Lower leg skin (tissue), 4 donors: ENCODE measurements at regions not wholly inside any gene's neighbourhood (a gene's known extent, or its start where the extent isn't known, plus 50 kb on each side); places are given as distances from the start of the nearest gene placed in this dataset.

Experiments
- DNase-seq, 2 donors: peaks; one replicate each; pipeline ENCODE4 v3.0.0-alpha.2; 2019; ENCODE audit warnings: low spot score in 2 of 2
- H3K4me3 ChIP-seq: fragments of 200-600 bp; sonication (generic); 2 replicates; pipeline ENCODE4 v1.5.1; 2017; ENCODE audit warnings: mild to moderate bottlenecking, low read depth; ENCODE audit not compliant: poor library complexity, severe bottlenecking
- POLR2A ChIP-seq, 2 donors: fragments of 450-650 bp; IDR thresholded peaks; one replicate each; pipeline ENCODE4 v1.6.1; 2016 to 2017; ENCODE audit warnings: antibody characterized with exemption in 2 of 2, mild to moderate bottlenecking in 1 of 2, moderate library complexity in 1 of 2
- WGBS, 2 donors: methylation state at CpG; one replicate each; pipeline ENCODE4 v1.1.5; 2018; 5-methylcytosine and 5-hydroxymethylcytosine counted together
- intact Hi-C: fragments of 100-400 bp; cut with DNase I; formaldehyde crosslinking; loops from one replicate; pipeline ENCODE4 v1.15.0; 2023; ENCODE audit warnings: low total_unique reads
- TF ChIP-seq, protein P1 (sequence below), 3 donors: fragments of 450-650 bp; IDR thresholded peaks; one replicate each; pipeline ENCODE4 v1.5.1; 2016; ENCODE audit warnings: antibody characterized with exemption in 3 of 3, mild to moderate bottlenecking in 3 of 3, moderate library complexity in 2 of 3

DNA sequence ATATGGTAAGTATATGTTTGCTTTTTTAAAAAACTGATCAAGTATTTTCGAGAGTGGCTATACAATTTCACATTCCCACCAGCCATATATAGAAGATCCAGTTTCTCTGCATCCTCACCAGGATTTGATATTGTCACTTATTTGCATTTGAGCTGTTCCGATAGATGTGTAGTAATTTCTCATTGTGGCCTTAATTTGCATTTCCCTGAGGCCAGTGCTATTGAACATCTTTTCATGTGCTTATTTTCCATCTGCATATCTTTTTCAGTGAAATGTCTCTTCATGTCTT is 72.9 kb upstream of the VASH1 start:
- WGBS, 2 donors: 79 to 81% methylated on average over 2 of the region's 2 CpGs
- intact Hi-C loops: no loop called here
- no peak for TF ChIP-seq POLR2A (IDR thresholded peaks at IDR 0.05)
- TF ChIP-seq, protein P1, sequence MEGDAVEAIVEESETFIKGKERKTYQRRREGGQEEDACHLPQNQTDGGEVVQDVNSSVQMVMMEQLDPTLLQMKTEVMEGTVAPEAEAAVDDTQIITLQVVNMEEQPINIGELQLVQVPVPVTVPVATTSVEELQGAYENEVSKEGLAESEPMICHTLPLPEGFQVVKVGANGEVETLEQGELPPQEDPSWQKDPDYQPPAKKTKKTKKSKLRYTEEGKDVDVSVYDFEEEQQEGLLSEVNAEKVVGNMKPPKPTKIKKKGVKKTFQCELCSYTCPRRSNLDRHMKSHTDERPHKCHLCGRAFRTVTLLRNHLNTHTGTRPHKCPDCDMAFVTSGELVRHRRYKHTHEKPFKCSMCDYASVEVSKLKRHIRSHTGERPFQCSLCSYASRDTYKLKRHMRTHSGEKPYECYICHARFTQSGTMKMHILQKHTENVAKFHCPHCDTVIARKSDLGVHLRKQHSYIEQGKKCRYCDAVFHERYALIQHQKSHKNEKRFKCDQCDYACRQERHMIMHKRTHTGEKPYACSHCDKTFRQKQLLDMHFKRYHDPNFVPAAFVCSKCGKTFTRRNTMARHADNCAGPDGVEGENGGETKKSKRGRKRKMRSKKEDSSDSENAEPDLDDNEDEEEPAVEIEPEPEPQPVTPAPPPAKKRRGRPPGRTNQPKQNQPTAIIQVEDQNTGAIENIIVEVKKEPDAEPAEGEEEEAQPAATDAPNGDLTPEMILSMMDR (IDR thresholded peaks at IDR 0.05): no peak
- DNase-seq: no peak
- no peak overlapping the region for H3K4me3 ChIP-seq

DNA sequence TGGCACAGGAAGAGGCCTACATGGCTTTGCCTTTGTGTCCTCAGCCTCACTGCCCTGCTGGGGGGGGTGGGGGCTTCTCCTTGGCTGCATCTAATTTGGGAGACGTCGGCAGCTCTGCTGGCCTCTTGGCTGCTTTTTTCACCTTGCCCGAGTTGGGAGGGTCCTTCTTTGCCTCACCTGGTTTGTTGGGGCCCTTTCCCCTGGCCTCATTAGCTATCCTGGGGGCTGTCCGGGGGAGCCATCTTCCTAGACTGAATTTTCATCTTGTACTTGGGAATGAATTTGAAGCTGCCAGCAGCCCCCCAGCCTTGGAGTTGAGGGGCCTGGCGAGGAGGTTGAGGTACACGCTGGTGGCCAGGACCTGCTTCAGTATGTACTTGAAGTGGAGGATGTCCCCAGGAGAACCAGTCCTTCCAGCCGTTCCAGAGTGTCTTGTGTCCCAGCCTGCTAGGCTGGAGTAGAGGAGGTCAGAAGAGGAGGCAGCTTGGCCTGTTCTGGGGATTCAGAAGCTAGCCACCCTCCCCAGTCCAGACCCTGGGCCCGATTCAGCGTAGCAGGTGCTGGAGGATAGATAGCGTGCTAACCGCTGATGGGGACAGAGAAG is 70.7 kb upstream of the VASH1 start:
- WGBS, 2 donors: 89 to 91% methylated on average over 11 of the region's 11 CpGs
- TF ChIP-seq, protein P1 (IDR thresholded peaks at IDR 0.05): no peak
- no peak for TF ChIP-seq POLR2A (IDR thresholded peaks at IDR 0.05)
- intact Hi-C loops: no loop called here
- DNase-seq: no peak
- no peak overlapping the region for H3K4me3 ChIP-seq

DNA sequence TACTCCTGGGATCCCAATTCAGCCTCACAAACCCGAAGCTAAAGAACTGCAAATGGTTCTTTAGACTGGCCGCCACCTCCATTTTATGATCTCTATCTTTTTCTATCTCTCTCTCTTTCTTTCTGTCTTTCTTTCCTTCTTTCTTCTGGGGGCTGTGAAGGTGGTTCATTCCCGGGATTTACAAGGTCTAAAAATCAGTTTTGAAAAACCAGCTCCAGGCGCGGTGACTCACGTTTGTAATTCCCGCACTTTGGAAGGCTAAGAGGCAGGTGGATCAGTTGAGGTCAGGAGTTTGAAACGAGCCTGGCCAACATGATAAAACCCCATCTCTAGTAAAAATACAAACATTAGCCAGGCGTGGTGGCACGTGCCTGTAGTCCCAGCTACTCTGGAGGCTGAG is 67.2 kb upstream of the VASH1 start:
- no peak overlapping the region for H3K4me3 ChIP-seq
- WGBS, 2 donors: 75 to 76% methylated on average over 10 of the region's 10 CpGs
- no peak for TF ChIP-seq POLR2A (IDR thresholded peaks at IDR 0.05)
- TF ChIP-seq, protein P1 (IDR thresholded peaks at IDR 0.05): no peak
- intact Hi-C loops: no loop called here
- DNase-seq: no peak

DNA sequence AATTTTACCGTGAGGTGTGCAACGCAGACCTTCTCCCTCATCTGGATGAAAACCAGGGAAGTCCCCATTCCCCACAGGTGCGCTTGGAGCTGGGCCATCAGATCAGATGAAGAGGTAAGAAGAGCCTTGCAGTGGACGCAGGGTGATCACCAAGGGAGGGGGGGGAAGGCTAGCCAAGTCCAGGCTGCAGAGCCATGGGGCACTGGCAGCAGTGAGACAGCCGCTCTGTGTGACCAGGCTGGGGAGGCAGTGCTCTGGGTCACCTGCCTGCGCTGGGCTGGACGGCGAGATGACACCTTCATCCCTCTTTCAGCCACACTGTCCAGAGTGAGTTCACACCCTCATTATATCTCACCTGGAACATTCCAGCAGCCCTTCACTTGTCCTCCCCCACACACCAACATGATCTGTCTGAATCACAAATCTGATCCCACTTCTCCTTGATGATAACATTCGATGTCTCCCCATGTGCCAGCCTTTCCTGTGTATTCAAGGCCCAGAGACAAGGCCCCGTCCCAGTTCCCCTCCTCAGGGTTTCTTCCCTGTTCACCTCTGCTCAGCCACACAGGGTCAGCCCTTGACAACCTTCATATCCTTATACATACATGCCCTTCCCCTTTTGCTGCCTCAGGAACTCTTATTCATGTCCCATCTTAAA is 65.9 kb upstream of the VASH1 start:
- DNase-seq: peak in 1 of 2 donors; percentile 32
- TF ChIP-seq, protein P1 (IDR thresholded peaks at IDR 0.05): no peak
- TF ChIP-seq POLR2A (IDR thresholded peaks at IDR 0.05): no peak
- 90 to 93% methylated on average over 10 of the region's 10 CpGs for WGBS, 2 donors
- no peak overlapping the region for H3K4me3 ChIP-seq
- intact Hi-C loops: no loop called here

DNA sequence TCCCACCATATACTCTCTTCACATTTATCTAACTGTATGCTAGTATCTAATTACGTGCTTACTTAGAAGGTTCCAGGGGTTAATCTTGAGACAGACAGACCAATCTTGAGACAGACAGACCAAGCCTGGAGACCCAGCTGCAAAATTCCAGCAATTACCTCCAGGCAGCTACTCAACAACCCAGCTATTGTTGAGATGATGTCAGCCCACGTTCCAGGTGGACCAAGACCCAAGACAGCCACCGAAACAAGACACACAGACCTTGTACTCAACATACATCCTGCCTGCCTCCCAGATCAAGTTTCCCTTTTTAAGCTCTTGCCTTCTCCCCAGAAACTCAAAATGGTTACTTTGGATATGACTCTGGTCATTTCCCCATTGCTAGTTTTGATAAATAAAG is 64.9 kb upstream of the VASH1 start:
- 77 to 87% methylated on average over 3 of the region's 3 CpGs for WGBS, 2 donors
- H3K4me3 ChIP-seq: no peak overlapping the region
- peak in 1 of 2 donors; percentile 17 for DNase-seq
- intact Hi-C loops: no loop called here
- no peak for TF ChIP-seq POLR2A (IDR thresholded peaks at IDR 0.05)
- TF ChIP-seq, protein P1 (IDR thresholded peaks at IDR 0.05): no peak

DNA sequence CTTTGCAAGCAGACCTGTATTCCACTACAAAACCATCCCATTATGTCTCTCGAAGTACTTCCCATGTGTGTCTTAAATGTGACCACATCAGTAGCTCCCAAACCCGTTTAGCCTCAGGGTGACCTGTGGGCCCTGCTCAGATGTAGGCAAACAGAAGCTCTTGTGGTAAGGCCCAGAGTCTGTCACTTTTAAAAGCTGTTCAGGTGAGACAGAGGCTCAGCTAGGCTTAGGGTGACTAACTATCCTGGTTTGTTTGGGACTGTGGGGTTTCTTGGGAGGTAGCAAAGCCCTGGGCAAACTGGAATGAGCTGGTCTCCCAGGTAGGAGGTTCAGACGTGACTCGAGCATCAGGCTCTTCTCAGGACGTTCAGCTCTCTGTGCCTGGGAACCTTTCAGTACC is 64.5 kb upstream of the VASH1 start:
- 72 to 73% methylated on average over 5 of the region's 5 CpGs for WGBS, 2 donors
- no peak overlapping the region for H3K4me3 ChIP-seq
- TF ChIP-seq POLR2A (IDR thresholded peaks at IDR 0.05): no peak
- TF ChIP-seq, protein P1 (IDR thresholded peaks at IDR 0.05): no peak
- intact Hi-C loops: no loop called here
- DNase-seq: peak in 1 of 2 donors; percentile 29
